ENCODE measurements at regions not wholly inside any gene's neighbourhood (a gene's known extent, or its start where the extent isn't known, plus 50 kb on each side); places are given as distances from the start of the nearest gene placed in this dataset.
"Not testable (repeated sequence)": the region's sequence is repeated elsewhere in the genome, so short reads cannot be mapped to it uniquely, and the experiment has no call there.

- no peak overlapping the region for H3K27ac Mint-ChIP-seq
- H3K36me3 Mint-ChIP-seq: no peaks in the 10 kb centered on the region
- H3K27me3 Mint-ChIP-seq: peaks cover 3% of the 10 kb centered on the region
- H3K4me1 Mint-ChIP-seq: peaks cover 7% of the 10 kb centered on the region
- DNase-seq: no peak
- H3K9me3 Mint-ChIP-seq: no peaks in the 10 kb centered on the region
- no peak overlapping the region for H3K4me3 Mint-ChIP-seq
These were observed 112.6 kb upstream of the MB21D2 start for GRCh38 chr3:193030276-193030675.

GRCh38 chr3:193031911-193032310, 114.3 kb upstream of the MB21D2 start:
- no peak overlapping the region for H3K4me3 Mint-ChIP-seq
- no peaks in the 10 kb centered on the region for H3K36me3 Mint-ChIP-seq
- H3K27ac Mint-ChIP-seq: no peak overlapping the region
- peaks cover 3% of the 10 kb centered on the region for H3K27me3 Mint-ChIP-seq
- DNase-seq: no peak
- H3K4me1 Mint-ChIP-seq: peaks cover 7% of the 10 kb centered on the region
- no peaks in the 10 kb centered on the region for H3K9me3 Mint-ChIP-seq

- Mint-ChIP-seq H3K36me3 (no peaks in the 10 kb centered on the region), H3K9me3 (peaks cover 3% of the 10 kb centered on the region), H3K4me3 (no peak overlapping the region), H3K27ac (no peak overlapping the region), H3K27me3 (no peaks in the 10 kb centered on the region), H3K4me1 (peaks cover 7% of the 10 kb centered on the region)
- DNase-seq: no peak
These were observed 115.6 kb upstream of the MB21D2 start for GRCh38 chr3:193033226-193033780.

GRCh38 chr3:193037828-193038227, 120.2 kb upstream of the MB21D2 start:
- not testable (repeated sequence) for H3K36me3 Mint-ChIP-seq, H3K27ac Mint-ChIP-seq, H3K4me3 Mint-ChIP-seq, DNase-seq, H3K4me1 Mint-ChIP-seq, H3K9me3 Mint-ChIP-seq, H3K27me3 Mint-ChIP-seq

- peaks cover 1% of the 10 kb centered on the region for H3K4me1 Mint-ChIP-seq
- DNase-seq: no peak
- no peaks in the 10 kb centered on the region for H3K36me3 Mint-ChIP-seq
- no peak overlapping the region for H3K4me3 Mint-ChIP-seq
- peaks cover 3% of the 10 kb centered on the region for H3K9me3 Mint-ChIP-seq
- no peak overlapping the region for H3K27ac Mint-ChIP-seq
- no peaks in the 10 kb centered on the region for H3K27me3 Mint-ChIP-seq
These were observed 121.4 kb upstream of the MB21D2 start for GRCh38 chr3:193039058-193039457.

GRCh38 chr3:193040836-193041672, 123.4 kb upstream of the MB21D2 start:
- H3K9me3 Mint-ChIP-seq: peaks cover 3% of the 10 kb centered on the region
- no peak overlapping the region for H3K27ac Mint-ChIP-seq
- no peaks in the 10 kb centered on the region for H3K27me3 Mint-ChIP-seq
- peaks cover 1% of the 10 kb centered on the region for H3K4me1 Mint-ChIP-seq
- no peak for DNase-seq
- no peak overlapping the region for H3K4me3 Mint-ChIP-seq
- no peaks in the 10 kb centered on the region for H3K36me3 Mint-ChIP-seq

- H3K36me3 Mint-ChIP-seq: no peaks in the 10 kb centered on the region
- no peak for DNase-seq
- peaks cover 3% of the 10 kb centered on the region for H3K27me3 Mint-ChIP-seq
- H3K27ac Mint-ChIP-seq: no peak overlapping the region
- no peaks in the 10 kb centered on the region for H3K9me3 Mint-ChIP-seq
- H3K4me1 Mint-ChIP-seq: no peaks in the 10 kb centered on the region
- H3K4me3 Mint-ChIP-seq: no peak overlapping the region
These were observed 128.7 kb upstream of the MB21D2 start for GRCh38 chr3:193046371-193046770.

- not testable (repeated sequence) for DNase-seq, H3K4me3 Mint-ChIP-seq, H3K4me1 Mint-ChIP-seq, H3K27me3 Mint-ChIP-seq, H3K9me3 Mint-ChIP-seq, H3K36me3 Mint-ChIP-seq, H3K27ac Mint-ChIP-seq
These were observed 129.8 kb upstream of the MB21D2 start for GRCh38 chr3:193047461-193047860.

GRCh38 chr3:193048127-193048526, 130.5 kb upstream of the MB21D2 start:
- Mint-ChIP-seq H3K27ac (no peak overlapping the region), H3K27me3 (peaks cover 3% of the 10 kb centered on the region), H3K4me3 (no peak overlapping the region), H3K9me3 (no peaks in the 10 kb centered on the region), H3K36me3 (no peaks in the 10 kb centered on the region), H3K4me1 (no peaks in the 10 kb centered on the region)
- DNase-seq: no peak

GRCh38 chr3:193049935-193050334, 132.3 kb upstream of the MB21D2 start:
- no peak overlapping the region for H3K27ac Mint-ChIP-seq
- H3K36me3 Mint-ChIP-seq: no peaks in the 10 kb centered on the region
- DNase-seq: no peak
- H3K4me3 Mint-ChIP-seq: no peak overlapping the region
- H3K27me3 Mint-ChIP-seq: peaks cover 8% of the 10 kb centered on the region
- no peaks in the 10 kb centered on the region for H3K4me1 Mint-ChIP-seq
- no peaks in the 10 kb centered on the region for H3K9me3 Mint-ChIP-seq

GRCh38 chr3:193051314-193051713, 133.7 kb upstream of the MB21D2 start:
- DNase-seq: no peak
- Mint-ChIP-seq H3K4me1 (no peaks in the 10 kb centered on the region), H3K9me3 (no peaks in the 10 kb centered on the region), H3K27me3 (peaks cover 8% of the 10 kb centered on the region), H3K36me3 (no peaks in the 10 kb centered on the region), H3K4me3 (no peak overlapping the region), H3K27ac (no peak overlapping the region)

- no peak overlapping the region for H3K27ac Mint-ChIP-seq
- H3K9me3 Mint-ChIP-seq: no peaks in the 10 kb centered on the region
- H3K27me3 Mint-ChIP-seq: peaks cover 8% of the 10 kb centered on the region
- H3K4me1 Mint-ChIP-seq: no peaks in the 10 kb centered on the region
- no peak overlapping the region for H3K4me3 Mint-ChIP-seq
- DNase-seq: no peak
- H3K36me3 Mint-ChIP-seq: no peaks in the 10 kb centered on the region
These were observed 134.8 kb upstream of the MB21D2 start for GRCh38 chr3:193052354-193053045.

- no peaks in the 10 kb centered on the region for H3K4me1 Mint-ChIP-seq
- H3K36me3 Mint-ChIP-seq: no peaks in the 10 kb centered on the region
- peaks cover 8% of the 10 kb centered on the region for H3K27me3 Mint-ChIP-seq
- H3K4me3 Mint-ChIP-seq: no peak overlapping the region
- H3K9me3 Mint-ChIP-seq: no peaks in the 10 kb centered on the region
- no peak overlapping the region for H3K27ac Mint-ChIP-seq
- no peak for DNase-seq
These were observed 135.4 kb upstream of the MB21D2 start for GRCh38 chr3:193053046-193053435.

- no peaks in the 10 kb centered on the region for H3K36me3 Mint-ChIP-seq
- no peak overlapping the region for H3K27ac Mint-ChIP-seq
- H3K27me3 Mint-ChIP-seq: peaks cover 4% of the 10 kb centered on the region
- no peak overlapping the region for H3K4me3 Mint-ChIP-seq
- H3K4me1 Mint-ChIP-seq: no peaks in the 10 kb centered on the region
- no peaks in the 10 kb centered on the region for H3K9me3 Mint-ChIP-seq
- no peak for DNase-seq
These were observed 137.7 kb upstream of the MB21D2 start for GRCh38 chr3:193055352-193055751.

GRCh38 chr3:193057616-193058015, 140.0 kb upstream of the MB21D2 start:
- H3K36me3 Mint-ChIP-seq: no peaks in the 10 kb centered on the region
- H3K4me1 Mint-ChIP-seq: no peaks in the 10 kb centered on the region
- H3K27ac Mint-ChIP-seq: no peak overlapping the region
- no peak overlapping the region for H3K4me3 Mint-ChIP-seq
- DNase-seq: no peak
- H3K9me3 Mint-ChIP-seq: no peaks in the 10 kb centered on the region
- H3K27me3 Mint-ChIP-seq: peaks cover 4% of the 10 kb centered on the region
